ENCODE measurements at regions not wholly inside any gene's neighbourhood (a gene's known extent, or its start where the extent isn't known, plus 50 kb on each side); places are given as distances from the start of the nearest gene placed in this dataset.

DNA sequence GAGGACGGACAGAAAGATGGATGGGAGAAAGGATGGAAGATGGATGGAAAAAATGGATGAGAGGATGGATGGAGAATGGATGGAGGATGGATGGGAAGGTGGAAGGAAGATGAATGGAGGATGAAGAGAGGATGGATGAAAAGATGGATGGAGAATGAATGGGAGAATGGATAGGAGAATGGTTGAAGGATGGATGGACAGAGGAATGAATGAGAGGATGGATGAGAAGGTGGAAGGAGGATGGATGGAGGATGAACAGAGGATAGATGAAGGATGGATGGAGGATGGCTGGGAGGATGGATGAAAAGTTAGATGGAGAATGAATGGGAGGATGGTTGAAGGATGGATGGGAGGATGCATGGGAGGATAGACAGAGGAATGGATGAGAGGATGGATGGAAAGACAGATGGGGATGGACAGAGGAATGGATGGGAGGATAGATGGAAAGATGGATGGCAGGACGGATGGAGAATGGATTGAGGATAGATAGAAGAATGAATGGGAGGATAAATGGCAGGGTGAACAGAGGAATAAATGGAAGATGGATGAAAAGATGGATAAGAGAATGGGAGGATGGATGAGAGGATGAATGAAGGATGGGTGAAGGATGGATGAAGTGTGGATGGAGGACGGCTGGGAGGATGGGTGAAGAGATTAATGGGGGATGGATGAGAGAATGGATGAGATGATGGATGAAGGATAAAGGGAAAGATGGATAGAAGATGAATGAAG lies 217.7 kb upstream of the IER5L start:
- H3K27me3 ChIP-seq (ENCODE audit: insufficient read depth, low read length), result peaks cover 6% of the 10 kb centered on the region; the same call in 1 of the 2 replicates
- ATAC-seq (no peak), DNase-seq (ENCODE audit: low read depth, low spot score) (no peak)
- no peaks in the 10 kb centered on the region for H4K20me1 ChIP-seq (ENCODE audit: insufficient read depth)
- no peak for TF ChIP-seq CEBPB (IDR thresholded peaks at IDR 0.05; ENCODE audit: low read depth)
- TF ChIP-seq, protein P1, sequence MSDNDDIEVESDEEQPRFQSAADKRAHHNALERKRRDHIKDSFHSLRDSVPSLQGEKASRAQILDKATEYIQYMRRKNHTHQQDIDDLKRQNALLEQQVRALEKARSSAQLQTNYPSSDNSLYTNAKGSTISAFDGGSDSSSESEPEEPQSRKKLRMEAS (IDR thresholded peaks at IDR 0.05), result no peak
- no peak for TF ChIP-seq EZH2 (IDR thresholded peaks at IDR 0.05)
- H2AFZ ChIP-seq (ENCODE audit: low read depth, low read length, poor library complexity, severe bottlenecking), result no peak overlapping the region
- H3K4me1 ChIP-seq (ENCODE audit: control insufficient read depth in 1 of 2, insufficient read depth in 2 of 2, low read length in 2 of 2), result peaks cover 0 to 11% of the 10 kb centered on the region in 2 experiments; a peak in 3 of 4 replicates
- no peaks in the 10 kb centered on the region for H3K79me2 ChIP-seq (ENCODE audit: insufficient read depth, low read length)
- H3K9me2 ChIP-seq (ENCODE audit: insufficient read depth), result no peaks in the 10 kb centered on the region
- H3K27ac ChIP-seq (ENCODE audit: low read depth, low read length), result no peak overlapping the region
- RAD21 ChIA-PET (ENCODE audit: low non-redundant PET in 1 of 2, low total read pairs in 2 of 2, uncharacterized antibody in 2 of 2, unreplicated experiment in 2 of 2), result no interaction called here
- CTCF ChIA-PET, result no interaction called here
- intact Hi-C loops (cut with micrococcal nuclease), result no loop called here
- no peaks in the 10 kb centered on the region for H3K9me3 ChIP-seq (ENCODE audit: control insufficient read depth in 1 of 2, insufficient read depth in 1 of 2, low read depth in 1 of 2, low read length in 2 of 2)
- H3K4me3 ChIP-seq (replicated peaks in 1 of 2; ENCODE audit: low read depth in 1 of 2, low read length in 2 of 2), result no peak overlapping the region
- POLR2A ChIA-PET, result no interaction called here
- H3K4me2 ChIP-seq (ENCODE audit: low read length), result no peak overlapping the region
- H3K36me3 ChIP-seq (ENCODE audit: control insufficient read depth in 1 of 2, insufficient read depth in 2 of 2, low read length in 2 of 2), result no peaks in the 10 kb centered on the region
- no TSS peak for BruUV-seq (replicated peaks)
- no peak overlapping the region for H3K9ac ChIP-seq (ENCODE audit: low read length)

DNA sequence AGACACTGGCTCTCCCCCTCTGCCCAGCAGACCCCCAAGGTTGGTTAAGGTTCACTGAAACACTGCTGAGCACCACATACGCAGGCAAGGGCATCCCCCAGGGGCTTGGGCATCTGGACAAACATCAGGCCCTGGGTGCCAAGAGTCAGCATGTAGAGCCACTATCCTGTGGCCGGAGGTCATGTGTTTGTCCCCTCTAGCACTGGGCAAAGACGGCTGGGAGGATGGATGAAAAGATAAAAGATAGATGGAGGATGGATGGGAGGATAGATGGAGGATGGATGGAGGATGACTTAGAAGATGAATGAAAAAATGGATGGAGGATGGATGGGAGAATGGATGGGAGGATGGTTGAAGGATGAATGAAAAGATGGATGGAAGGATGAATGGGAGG lies 216.8 kb upstream of the IER5L start:
- H3K36me3 ChIP-seq (ENCODE audit: control insufficient read depth in 1 of 2, insufficient read depth in 2 of 2, low read length in 2 of 2), result no peaks in the 10 kb centered on the region
- no peak overlapping the region for H3K27ac ChIP-seq (ENCODE audit: low read depth, low read length)
- no peak overlapping the region for H2AFZ ChIP-seq (ENCODE audit: low read depth, low read length, poor library complexity, severe bottlenecking)
- ChIA-PET RAD21 (ENCODE audit: low non-redundant PET in 1 of 2, low total read pairs in 2 of 2, uncharacterized antibody in 2 of 2, unreplicated experiment in 2 of 2) (no interaction called here), CTCF (no interaction called here), POLR2A (no interaction called here)
- no peaks in the 10 kb centered on the region for H3K9me2 ChIP-seq (ENCODE audit: insufficient read depth)
- no peak for TF ChIP-seq SP1 (IDR thresholded peaks at IDR 0.05; ENCODE audit: low read depth)
- TF ChIP-seq, protein P2, sequence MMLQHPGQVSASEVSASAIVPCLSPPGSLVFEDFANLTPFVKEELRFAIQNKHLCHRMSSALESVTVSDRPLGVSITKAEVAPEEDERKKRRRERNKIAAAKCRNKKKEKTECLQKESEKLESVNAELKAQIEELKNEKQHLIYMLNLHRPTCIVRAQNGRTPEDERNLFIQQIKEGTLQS (IDR thresholded peaks at IDR 0.05), result no peak
- TF ChIP-seq ZFX (IDR thresholded peaks at IDR 0.05), result no peak
- TF ChIP-seq, protein P1 (IDR thresholded peaks at IDR 0.05), result no peak
- TF ChIP-seq FOSL1 (IDR thresholded peaks at IDR 0.05; ENCODE audit: low read depth), result no peak
- no peak for TF ChIP-seq TCF7L2 (IDR thresholded peaks at IDR 0.05; ENCODE audit: borderline replicate concordance, extremely low read depth, insufficient read depth, insufficient read length)
- TF ChIP-seq, protein P3, sequence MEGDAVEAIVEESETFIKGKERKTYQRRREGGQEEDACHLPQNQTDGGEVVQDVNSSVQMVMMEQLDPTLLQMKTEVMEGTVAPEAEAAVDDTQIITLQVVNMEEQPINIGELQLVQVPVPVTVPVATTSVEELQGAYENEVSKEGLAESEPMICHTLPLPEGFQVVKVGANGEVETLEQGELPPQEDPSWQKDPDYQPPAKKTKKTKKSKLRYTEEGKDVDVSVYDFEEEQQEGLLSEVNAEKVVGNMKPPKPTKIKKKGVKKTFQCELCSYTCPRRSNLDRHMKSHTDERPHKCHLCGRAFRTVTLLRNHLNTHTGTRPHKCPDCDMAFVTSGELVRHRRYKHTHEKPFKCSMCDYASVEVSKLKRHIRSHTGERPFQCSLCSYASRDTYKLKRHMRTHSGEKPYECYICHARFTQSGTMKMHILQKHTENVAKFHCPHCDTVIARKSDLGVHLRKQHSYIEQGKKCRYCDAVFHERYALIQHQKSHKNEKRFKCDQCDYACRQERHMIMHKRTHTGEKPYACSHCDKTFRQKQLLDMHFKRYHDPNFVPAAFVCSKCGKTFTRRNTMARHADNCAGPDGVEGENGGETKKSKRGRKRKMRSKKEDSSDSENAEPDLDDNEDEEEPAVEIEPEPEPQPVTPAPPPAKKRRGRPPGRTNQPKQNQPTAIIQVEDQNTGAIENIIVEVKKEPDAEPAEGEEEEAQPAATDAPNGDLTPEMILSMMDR (IDR thresholded peaks at IDR 0.05 in 2 of 3, conservative IDR thresholded peaks at IDR 0.05 in 1 of 3; ENCODE audit: borderline replicate concordance in 1 of 3, insufficient read depth in 1 of 3, low read depth in 2 of 3, low read length in 2 of 3), result no peak
- no peak for TF ChIP-seq RAD21 (IDR thresholded peaks at IDR 0.05; ENCODE audit: low read depth)
- no peak for TF ChIP-seq EZH2phosphoT487 (IDR thresholded peaks at IDR 0.05; ENCODE audit: borderline replicate concordance)
- no peak for TF ChIP-seq CEBPB (IDR thresholded peaks at IDR 0.05; ENCODE audit: low read depth)
- no peak for TF ChIP-seq ELF1 (IDR thresholded peaks at IDR 0.05; ENCODE audit: borderline replicate concordance, low read depth)
- TF ChIP-seq POLR2AphosphoS5 (IDR thresholded peaks at IDR 0.05; ENCODE audit: low read depth, low read length), result no peak
- TF ChIP-seq ZNF274 (IDR thresholded peaks at IDR 0.05; ENCODE audit: low read depth, low read length), result no peak
- TF ChIP-seq SRF (IDR thresholded peaks at IDR 0.05; ENCODE audit: low read depth), result no peak
- no TSS peak for BruUV-seq (replicated peaks)
- no peak for ATAC-seq
- no peak overlapping the region for H3K9ac ChIP-seq (ENCODE audit: low read length)
- H3K4me2 ChIP-seq (ENCODE audit: low read length), result no peak overlapping the region
- intact Hi-C loops (cut with micrococcal nuclease), result no loop called here
- no peaks in the 10 kb centered on the region for H4K20me1 ChIP-seq (ENCODE audit: insufficient read depth)
- no peak overlapping the region for H3K4me3 ChIP-seq (replicated peaks in 1 of 2; ENCODE audit: low read depth in 1 of 2, low read length in 2 of 2)
- H3K27me3 ChIP-seq (ENCODE audit: insufficient read depth, low read length), result peaks cover 6% of the 10 kb centered on the region; the same call in 1 of the 2 replicates
- no peaks in the 10 kb centered on the region for H3K79me2 ChIP-seq (ENCODE audit: insufficient read depth, low read length)
- no peak for DNase-seq (ENCODE audit: low read depth, low spot score)
- no peaks in the 10 kb centered on the region for H3K9me3 ChIP-seq (ENCODE audit: control insufficient read depth in 1 of 2, insufficient read depth in 1 of 2, low read depth in 1 of 2, low read length in 2 of 2)
- H3K4me1 ChIP-seq (ENCODE audit: control insufficient read depth in 1 of 2, insufficient read depth in 2 of 2, low read length in 2 of 2), result peaks cover 0 to 11% of the 10 kb centered on the region in 2 experiments; a peak in 3 of 4 replicates
